H1 (cell line): ENCODE measurements at regions not wholly inside any gene's neighbourhood (a gene's known extent, or its start where the extent isn't known, plus 50 kb on each side); places are given as distances from the start of the nearest gene placed in this dataset.

Source experiments
- EZH2 ChIP-seq: fragments of 200-600 bp; sonication (generic); IDR thresholded peaks from 2 replicates; pipeline ENCODE4 v1.7.1; 2012; ENCODE audit warnings: low read depth, mild to moderate bottlenecking, moderate library complexity, low read length, inconsistent platforms; ENCODE audit not compliant: severe bottlenecking
- RXRA ChIP-seq: IDR thresholded peaks from 2 replicates; pipeline ENCODE4 v1.6.1; 2011; ENCODE audit warnings: low read depth, mild to moderate bottlenecking, low read length, moderate library complexity; ENCODE audit not compliant: insufficient read depth

DNA sequence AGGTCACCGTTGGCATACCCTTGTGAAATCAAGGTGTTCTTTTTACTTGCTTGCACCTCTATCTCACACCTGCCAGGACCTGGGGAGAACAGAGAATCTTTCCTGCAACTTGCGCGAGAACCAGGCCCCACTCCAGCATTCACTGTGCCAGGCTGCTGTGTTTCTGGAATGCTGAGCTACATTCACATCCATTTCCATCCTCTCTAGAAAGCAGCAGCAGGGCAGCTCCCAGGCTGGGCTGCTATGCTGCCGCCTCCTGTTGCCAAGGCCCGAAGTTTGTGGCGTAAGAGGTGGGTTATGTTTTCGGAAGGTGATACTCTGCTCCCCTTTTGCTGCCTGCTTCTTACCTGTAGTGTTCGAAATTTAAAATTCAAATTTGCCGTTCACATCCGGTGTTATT, 464.1 kb downstream of the KLF5 start:
- no peak for TF ChIP-seq EZH2
- TF ChIP-seq RXRA: no peak
